ENCODE measurements at regions not wholly inside any gene's neighbourhood (a gene's known extent, or its start where the extent isn't known, plus 50 kb on each side); places are given as distances from the start of the nearest gene placed in this dataset.
"Not testable (repeated sequence)": the region's sequence is repeated elsewhere in the genome, so short reads cannot be mapped to it uniquely, and the experiment has no call there.

- no peak for TF ChIP-seq REST (IDR thresholded peaks at IDR 0.05; ENCODE audit: borderline replicate concordance in 1 of 2, low read depth in 1 of 2, low read length in 2 of 2)
- no peak for TF ChIP-seq AFF4 (CRISPR knock-in tag; IDR thresholded peaks at IDR 0.05)
- no peak for TF ChIP-seq ZNF263 (CRISPR knock-in tag; IDR thresholded peaks at IDR 0.05)
- TF ChIP-seq ISX (CRISPR knock-in tag; conservative IDR thresholded peaks at IDR 0.05): no peak
- TF ChIP-seq ZNF317 (CRISPR knock-in tag; IDR thresholded peaks at IDR 0.05): no peak
- no peak for TF ChIP-seq JARID2 (CRISPR knock-in tag; IDR thresholded peaks at IDR 0.05; ENCODE audit: insufficient replicate concordance)
- no peak for TF ChIP-seq KLF15 (CRISPR knock-in tag; IDR thresholded peaks at IDR 0.05; ENCODE audit: borderline replicate concordance)
- no peak for TF ChIP-seq GFI1 (CRISPR knock-in tag; IDR thresholded peaks at IDR 0.05; ENCODE audit: borderline replicate concordance)
Observed at GRCh38 chr20:52302736-52303135, 111.2 kb upstream of the ZFP64 start (continued).

GRCh38 chr20:52302051-52302450 is 110.5 kb upstream of the ZFP64 start:
- H3K9me3 ChIP-seq (ENCODE audit: low read length); H3K27ac ChIP-seq (ENCODE audit: extremely low read length, insufficient read depth, low read length); H2AFZ ChIP-seq (ENCODE audit: low read length); H3K4me2 ChIP-seq (ENCODE audit: low read depth, low read length); CTCF ChIA-PET (ENCODE audit: low intra/inter-chr PET ratio, low total read pairs); BruUV-seq (replicated peaks); H3K79me2 ChIP-seq (ENCODE audit: insufficient read depth, low read length); intact Hi-C loops (cut with micrococcal nuclease; ENCODE audit: unreplicated experiment); H3K9ac ChIP-seq (ENCODE audit: insufficient read depth, low read depth, low read length); H3K4me1 ChIP-seq (ENCODE audit: insufficient read depth, low read length); H3K27me3 ChIP-seq (ENCODE audit: control insufficient read depth in 1 of 2, insufficient read depth in 2 of 2, low read length in 2 of 2); H3K4me3 ChIP-seq (replicated peaks in 1 of 3; ENCODE audit: insufficient read depth in 1 of 3, low read depth in 2 of 3, low read length in 3 of 3); H4K20me1 ChIP-seq (ENCODE audit: insufficient read depth, low read length); FAIRE-seq; POLR2A ChIA-PET; ATAC-seq; DNase-seq (ENCODE audit: low spot score); H3K36me3 ChIP-seq (replicated peaks in 1 of 2; ENCODE audit: control insufficient read depth in 1 of 2, insufficient read depth in 2 of 2, low read length in 2 of 2); in situ Hi-C loops (cut with HindIII; ENCODE audit: extremely low pct_ligation_motif_present, low pct_unique_long_range_greater_than_20kb): not testable (repeated sequence)
- 52% methylated on average over 6 of the region's 6 CpGs for WGBS (ENCODE audit: low lambda C conversion rate)
